GM21825 (cell line): ENCODE measurements at regions not wholly inside any gene's neighbourhood (a gene's known extent, or its start where the extent isn't known, plus 50 kb on each side); places are given as distances from the start of the nearest gene placed in this dataset.
"Not testable (repeated sequence)": the region's sequence is repeated elsewhere in the genome, so short reads cannot be mapped to it uniquely, and the experiment has no call there.

Source experiments
- ATAC-seq: cut with Tn5 transposase; IDR thresholded peaks from one replicate; pipeline ENCODE4 v1.9.1; 2021; ENCODE audit warnings: mild to moderate bottlenecking, moderate library complexity; ENCODE audit not compliant: unreplicated experiment

DNA sequence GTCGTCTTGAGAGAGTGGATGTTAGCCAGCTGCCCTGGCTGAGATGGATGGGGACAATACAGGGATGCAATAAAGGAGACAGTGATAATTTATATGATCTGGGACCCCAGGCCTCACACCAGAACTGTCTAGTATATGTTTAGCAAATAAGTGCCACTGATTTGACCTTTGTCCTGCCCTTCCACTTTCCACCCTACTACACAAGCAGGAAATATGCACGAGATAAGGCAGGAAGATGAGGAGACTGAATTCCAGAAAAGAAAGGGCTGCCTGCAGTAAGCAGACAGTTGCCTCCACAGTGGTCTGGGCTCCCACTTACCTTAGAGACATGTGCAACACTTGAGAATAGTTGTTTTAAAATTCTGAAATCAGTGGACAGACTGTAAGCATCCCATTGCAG is 80.2 kb upstream of the ZNF91 start:
- ATAC-seq, result no peak

DNA sequence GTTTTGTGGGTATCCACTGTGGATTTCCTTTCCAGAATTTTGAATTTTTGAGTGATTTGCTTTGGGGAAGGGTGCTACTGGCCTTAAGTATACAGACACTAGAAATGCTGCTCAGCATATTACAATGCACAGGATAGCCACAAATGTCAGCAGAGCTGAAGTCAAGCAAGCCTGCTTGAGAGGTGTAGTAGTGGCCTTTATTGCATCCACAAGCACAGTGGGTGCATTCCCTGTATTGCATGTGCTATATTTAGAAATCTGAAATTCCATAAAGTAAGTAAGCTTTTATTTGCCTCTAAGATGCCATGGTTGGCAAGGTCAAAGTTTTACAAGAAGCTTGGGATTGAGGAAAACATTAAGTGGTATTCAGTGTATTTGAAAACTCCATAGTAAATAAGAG is 79.5 kb upstream of the ZNF91 start:
- no peak for ATAC-seq

DNA sequence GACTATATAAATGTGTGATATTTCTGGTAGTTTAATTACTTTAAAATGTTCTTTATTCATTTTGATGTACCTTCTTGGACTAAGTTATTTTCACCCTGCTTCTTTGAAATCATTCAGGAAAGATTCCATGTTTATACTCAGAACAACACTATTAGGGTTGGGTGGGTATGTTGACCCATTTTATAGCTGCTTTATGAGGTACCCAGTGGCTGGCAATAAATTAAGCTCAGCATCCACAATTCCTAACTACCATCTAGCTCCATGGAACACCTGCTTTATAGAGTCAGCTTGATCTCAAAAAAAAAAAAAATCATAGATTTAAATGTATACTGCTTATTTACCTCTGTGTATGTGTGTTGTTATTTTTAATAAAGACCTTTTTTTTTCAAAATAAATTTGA is 78.9 kb upstream of the ZNF91 start:
- ATAC-seq, result no peak

DNA sequence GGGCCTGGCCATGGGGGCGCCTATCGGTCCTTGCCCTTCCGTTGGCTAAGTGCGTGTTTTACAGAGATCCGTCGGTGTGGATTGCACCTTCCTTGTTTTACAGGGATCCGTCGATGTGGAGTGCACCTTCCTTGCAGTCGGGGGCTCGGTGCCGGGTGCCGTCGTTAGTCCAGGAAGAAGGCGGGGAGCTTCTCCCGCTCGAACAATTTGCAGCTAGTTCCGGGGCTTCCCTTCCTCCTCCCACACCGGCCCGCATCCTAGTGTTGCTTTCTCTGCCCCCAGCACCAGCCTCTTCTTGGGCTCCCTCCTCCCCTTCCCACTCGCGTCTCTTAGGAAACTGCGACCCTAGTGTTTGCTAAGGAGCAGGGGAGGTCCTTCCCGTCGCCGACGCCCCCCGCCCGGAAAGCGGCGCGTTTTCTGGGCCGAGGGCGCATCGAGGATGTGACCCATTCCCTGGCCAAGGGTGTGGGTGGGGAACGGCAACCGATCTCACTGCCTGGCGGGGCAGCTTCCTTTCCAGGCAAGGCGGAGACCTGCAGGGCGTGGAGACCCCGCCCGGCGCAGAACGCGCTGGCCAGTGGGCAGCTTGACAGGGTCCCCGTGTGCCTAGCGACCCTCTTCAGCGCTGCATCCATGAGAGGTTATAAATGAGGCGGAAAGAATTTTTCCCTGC is 75.7 kb upstream of the ZNF91 start:
- no peak for ATAC-seq

DNA sequence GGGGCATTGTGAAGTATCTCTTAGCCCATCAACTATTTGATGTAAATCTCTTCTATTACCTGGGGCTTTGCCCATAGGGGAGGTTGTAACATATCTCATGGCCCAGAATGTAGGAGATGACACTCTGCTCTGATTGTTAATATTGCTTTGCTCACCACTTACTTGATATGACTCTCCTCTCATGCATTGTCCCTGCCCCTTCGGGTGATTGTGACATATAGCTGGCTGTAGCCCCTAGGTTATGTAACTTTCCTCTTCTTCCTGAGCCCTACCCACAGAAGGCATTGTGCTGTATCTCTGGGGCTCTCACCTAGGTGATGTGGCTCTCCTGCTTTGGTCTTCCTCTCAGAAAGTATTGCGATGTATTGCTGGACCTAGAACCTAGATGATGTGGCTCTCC is 69.1 kb upstream of the ZNF91 start:
- not testable (repeated sequence) for ATAC-seq

DNA sequence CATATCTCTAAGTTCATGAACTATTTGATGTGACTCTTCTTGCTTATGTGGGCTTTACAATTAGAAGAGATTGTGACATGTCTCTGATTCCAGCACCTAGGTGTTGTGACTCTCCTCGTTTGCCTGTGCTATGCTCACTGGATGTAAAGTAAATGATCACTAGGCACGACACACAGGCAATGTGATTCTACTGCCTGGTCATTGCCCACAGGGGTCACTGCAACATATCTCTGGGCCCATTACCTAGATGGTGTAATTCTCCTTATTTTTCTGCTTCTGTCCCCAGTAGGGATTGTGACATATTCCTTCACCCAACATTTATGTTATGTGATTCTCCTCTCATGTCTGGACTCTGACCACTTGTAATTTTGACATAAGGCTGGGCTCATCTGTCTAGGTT is 65.8 kb upstream of the ZNF91 start:
- ATAC-seq, result no peak

DNA sequence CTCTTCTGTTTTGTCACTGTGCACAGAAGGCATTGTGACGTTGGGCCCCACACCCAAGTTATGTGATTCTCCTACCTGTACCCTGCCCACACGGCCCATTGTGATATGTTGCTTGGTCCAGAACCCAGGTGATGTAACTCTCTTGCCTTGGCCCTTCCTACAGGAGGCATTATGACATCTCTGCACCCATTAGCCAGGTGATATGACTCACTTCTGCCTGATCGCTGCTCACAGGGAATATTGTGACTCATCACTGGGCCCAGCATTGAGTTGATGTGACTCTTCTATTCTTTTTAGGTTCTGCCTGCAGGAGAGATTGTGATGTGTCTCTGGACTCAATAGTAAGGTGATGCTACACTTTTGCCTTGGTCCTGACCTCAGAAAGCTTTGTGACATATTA is 65.4 kb upstream of the ZNF91 start:
- ATAC-seq, result no peak
